Transverse colon (tissue), 3 donors: ENCODE measurements at regions not wholly inside any gene's neighbourhood (a gene's known extent, or its start where the extent isn't known, plus 50 kb on each side); places are given as distances from the start of the nearest gene placed in this dataset.

Experiments
- CTCF ChIP-seq, 5 experiments: fragments of 200-600 bp in 3 of 5; fragments of 450-650 bp in 2 of 5; sonication (generic) in 3 of 5; IDR thresholded peaks; 1 replicate in 2 of 5; 2 replicates in 3 of 5; pipeline ENCODE4 v1.5.1; 2016 to 2017; ENCODE audit warnings: antibody characterized with exemption in 5 of 5, inconsistent platforms in 3 of 5, mild to moderate bottlenecking in 2 of 5, moderate library complexity in 1 of 5
- POLR2A ChIP-seq: fragments of 450-650 bp; IDR thresholded peaks from one replicate; pipeline ENCODE4 v1.6.1; 2016; ENCODE audit warnings: antibody characterized with exemption, mild to moderate bottlenecking, moderate library complexity

- TF ChIP-seq CTCF (IDR thresholded peaks at IDR 0.05) (no peak), POLR2A (no peak)
These were observed 440.0 kb upstream of the ANO3 start for GRCh38 chr11:25891960-25892359.
